K562 (cell line): ENCODE measurements at regions not wholly inside any gene's neighbourhood (a gene's known extent, or its start where the extent isn't known, plus 50 kb on each side); places are given as distances from the start of the nearest gene placed in this dataset.
A peak's percentile ranks its signal among the peaks of the same experiment; 100 is the strongest.

ENCODE experiments used
- ATAC-seq: fragments of 200-7000 bp; cut with Tn5 transposase; 3 replicates; pipeline ENCODE4 v1.9.1; 2020; ENCODE audit warnings: moderate library complexity
- BruUV-seq: library from RNA; stranded (reverse); fragments of 400-500 nt; replicated peaks from 2 replicates; lab custom pipeline; 2021; lab: Mats Ljungman, UMichigan
- CTCF ChIA-PET: fragments of 300-600 bp; formaldehyde crosslinking; extraction: SDS; loops from one replicate; lab custom pipeline; 2021; ENCODE audit warnings: low intra/inter-chr PET ratio; lab: Yijun Ruan, JAX
- POLR2A ChIA-PET: fragments of 300-600, 350-650 bp; sonication (Branson Sonifier 250); formaldehyde crosslinking; extraction: SDS; loops from one replicate; lab custom pipeline; 2021; ENCODE audit warnings: antibody characterized with exemption, inconsistent platforms; lab: Yijun Ruan, JAX
- DNase-seq, 4 experiments: peaks; one replicate each; pipeline versions ENCODE4 v3.0.0 to v3.0.0-alpha.2; 2011 to 2018; ENCODE audit warnings: low spot score in 3 of 4, mixed read lengths in 3 of 4; ENCODE audit errors: extremely low read depth in 1 of 4
- FAIRE-seq: peaks from 2 replicates; lab custom pipeline; 2011; peaks lifted over from hg19 to GRCh38; lab: Jason Lieb, UNC
- H2AFZ ChIP-seq: 2 replicates; pipeline ENCODE4 v1.6.0; 2011; ENCODE audit warnings: low read depth, low read length, control low read depth, inconsistent platforms
- H3K27ac ChIP-seq: fragments of 200-600 bp; 3 replicates; pipeline ENCODE4 v1.8.0; 2011; ENCODE audit warnings: low read depth, mild to moderate bottlenecking, control low read depth, inconsistent platforms, low read length, moderate library complexity, mixed read lengths; ENCODE audit errors: extremely low read depth
- H3K27me3 ChIP-seq, 2 experiments: fragments of 300-600 bp in 1 of 2; 2 replicates in 1 of 2; 3 replicates in 1 of 2; pipeline versions ENCODE4 v1.6.0 to v1.8.0; 2011; ENCODE audit warnings: inconsistent platforms in 2 of 2, low read length in 2 of 2, mild to moderate bottlenecking in 1 of 2, mixed read lengths in 1 of 2, moderate library complexity in 1 of 2; ENCODE audit not compliant: control insufficient read depth in 2 of 2, insufficient read depth in 2 of 2
- H3K36me3 ChIP-seq: fragments of 300-600 bp; 3 replicates; pipeline ENCODE4 v1.8.0; 2011; ENCODE audit warnings: mild to moderate bottlenecking, low read length, inconsistent platforms; ENCODE audit not compliant: control insufficient read depth, insufficient read depth
- H3K4me1 ChIP-seq, 2 experiments: fragments of 200-600 bp in 1 of 2; replicated peaks in 1 of 2; 2 replicates in 1 of 2; 3 replicates in 1 of 2; pipeline versions ENCODE4 v1.5.1 to v1.8.0; 2011; ENCODE audit warnings: inconsistent platforms in 2 of 2, low read length in 2 of 2, mild to moderate bottlenecking in 1 of 2, mixed read lengths in 1 of 2, moderate library complexity in 1 of 2; ENCODE audit not compliant: control insufficient read depth in 2 of 2, insufficient read depth in 2 of 2
- H3K4me2 ChIP-seq: 2 replicates; pipeline ENCODE4 v1.6.1; 2011; ENCODE audit warnings: low read length, control low read depth, inconsistent platforms, mixed read lengths; ENCODE audit not compliant: insufficient read depth
- H3K4me3 ChIP-seq: fragments of 200-600 bp; sonication (generic), shearing (Covaris generic); 2 replicates; pipeline ENCODE4 v1.5.1; 2016; ENCODE audit warnings: control low read depth, inconsistent platforms
- H3K79me2 ChIP-seq: fragments of 200-600 bp; 3 replicates; pipeline ENCODE4 v1.8.0; 2011; ENCODE audit warnings: low read length, inconsistent platforms; ENCODE audit not compliant: control insufficient read depth, insufficient read depth
- H3K9ac ChIP-seq, 2 experiments: 2 replicates each; pipeline versions ENCODE4 v1.6.0 to v1.6.1; 2011; ENCODE audit warnings: low read depth in 2 of 2, low read length in 2 of 2, control low read depth in 1 of 2, inconsistent platforms in 1 of 2, mild to moderate bottlenecking in 1 of 2, mixed read lengths in 1 of 2; ENCODE audit not compliant: insufficient read depth in 1 of 2
- H3K9me1 ChIP-seq: one replicate; pipeline ENCODE4 v1.6.0; 2011; ENCODE audit warnings: inconsistent platforms, mild to moderate bottlenecking, low read length, moderate library complexity; ENCODE audit not compliant: control insufficient read depth, insufficient read depth
- H3K9me3 ChIP-seq: replicated peaks from 2 replicates; pipeline ENCODE4 v1.5.1; 2011; ENCODE audit warnings: low read depth, low read length, inconsistent platforms; ENCODE audit not compliant: control insufficient read depth, insufficient read depth
- H4K20me1 ChIP-seq: replicated peaks from 2 replicates; pipeline ENCODE4 v1.6.1; 2011; ENCODE audit warnings: low read length, inconsistent platforms, mixed read lengths; ENCODE audit not compliant: control insufficient read depth, insufficient read depth
- AFF1 ChIP-seq, 2 experiments: fragments of 450-650 bp; IDR thresholded peaks; 2 replicates each; pipeline ENCODE4 v1.6.1; 2018; ENCODE audit warnings: mild to moderate bottlenecking in 2 of 2, low read depth in 1 of 2; ENCODE audit not compliant: partially characterized antibody in 2 of 2
- CEBPB ChIP-seq: fragments of 450-650 bp; IDR thresholded peaks from 2 replicates; pipeline ENCODE4 v1.6.1; 2016; ENCODE audit warnings: missing genetic modification characterization, missing compliant biosample characterization
- CEBPG ChIP-seq, 3 experiments: fragments of 200-800 bp in 1 of 3; sonication (Bioruptor generic) in 1 of 3; sonication (generic) in 1 of 3; formaldehyde crosslinking in 1 of 3; IDR thresholded peaks in 2 of 3; conservative IDR thresholded peaks in 1 of 3; 2 replicates each; pipeline versions ENCODE4 v1.6.1 to v1.8.0; 2016 to 2022; ENCODE audit warnings: missing compliant biosample characterization in 2 of 3, missing genetic modification characterization in 2 of 3, mild to moderate bottlenecking in 1 of 3, missing genetic modification reagents in 1 of 3
- WGBS: fragments of 100-300 bp; shearing (Covaris generic); methylation state at CpG from one replicate; pipeline ENCODE4 v1.1.6; 2016; ENCODE audit warnings: low coverage, mixed read lengths; ENCODE audit not compliant: insufficient coverage; ENCODE audit errors: missing lambda C conversion rate; 5-methylcytosine and 5-hydroxymethylcytosine counted together
- in situ Hi-C: fragments of 300-500 bp; cut with MboI; formaldehyde crosslinking; loops from 4 replicates; pipeline ENCODE4 v1.15.0; 2018; ENCODE audit warnings: inconsistent platforms, mixed read lengths
- intact Hi-C: fragments of 100-400 bp; cut with micrococcal nuclease; formaldehyde crosslinking; loops from 2 replicates; pipeline ENCODE4 v1.14.2; 2022

DNA sequence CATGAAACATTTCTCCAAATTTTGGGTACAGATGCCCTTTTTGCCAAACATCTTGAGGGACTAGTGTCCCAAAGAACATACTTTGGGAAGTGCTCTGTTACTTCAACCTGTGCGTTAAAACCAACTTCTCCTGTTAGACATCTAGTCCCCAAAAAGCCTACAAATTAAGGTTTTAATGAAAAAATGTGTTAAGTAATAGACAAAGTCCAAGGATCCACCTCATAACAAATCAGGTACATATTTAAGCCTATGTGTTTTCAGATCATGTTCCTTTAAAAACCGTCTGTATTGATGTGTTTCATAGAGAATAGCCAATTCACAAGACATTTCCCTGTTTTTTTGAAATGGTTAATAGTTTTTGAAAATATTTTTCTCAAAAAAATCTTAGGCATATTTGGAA lies 174.8 kb upstream of the FAM20A start:
- intact Hi-C loops = loop anchor here (5.0 kb wide), 1 partner anchor 131 kb away; no protein-coding TSS in a partner anchor
- POLR2A ChIA-PET = interaction anchor here (1.2 kb wide), 1 partner anchor 462 kb away, joined by 3 read pairs; no protein-coding TSS in a partner anchor
- CTCF ChIA-PET = interaction anchor here (0.6 to 2.5 kb wide), 2 partner anchors 453 to 459 kb away, joined by 5 to 19 read pairs; no protein-coding TSS in a partner anchor
- Histone ChIP-seq H2AFZ (no peak overlapping the region), H3K9ac (no peak overlapping the region), H3K79me2 (no peaks in the 10 kb centered on the region)
- no peak for DNase-seq
- no peak for FAIRE-seq
- no peak for TF ChIP-seq CEBPG (CRISPR knock-in tag; IDR thresholded peaks at IDR 0.05)
- TF ChIP-seq CEBPG (tag; conservative IDR thresholded peaks at IDR 0.05 in 1 of 2, IDR thresholded peaks at IDR 0.05 in 1 of 2) = peak in 1 of 2 experiments; percentile 53; a peak in 2 of 4 replicates
- TF ChIP-seq AFF1 (IDR thresholded peaks at IDR 0.05; ENCODE audit: low read depth in 1 of 2, partially characterized antibody in 2 of 2) = no peak
- 0 out of 2 replicates have a peak, but pooled peaks have one; percentile 25 for TF ChIP-seq CEBPB (tag)
- TF ChIP-seq, all 486 proteins: peak for 2
- H3K9me1 ChIP-seq = no peaks in the 10 kb centered on the region
- no peaks in the 10 kb centered on the region for H3K36me3 ChIP-seq
- 28% methylated on average over 2 of the region's 2 CpGs for WGBS
- no peaks in the 10 kb centered on the region for H3K27me3 ChIP-seq
- in situ Hi-C loops = loop anchor here (5.0 to 10.0 kb wide), 5 partner anchors 191 to 749 kb away; no protein-coding TSS in a partner anchor
- no peak for ATAC-seq
- H3K4me2 ChIP-seq = no peak overlapping the region
- H4K20me1 ChIP-seq = no peaks in the 10 kb centered on the region
- H3K4me3 ChIP-seq = no peak overlapping the region
- H3K9me3 ChIP-seq = no peaks in the 10 kb centered on the region
- no peaks in the 10 kb centered on the region for H3K4me1 ChIP-seq
- no TSS peak for BruUV-seq
- H3K27ac ChIP-seq = no peak overlapping the region
